ENCODE measurements at regions not wholly inside any gene's neighbourhood (a gene's known extent, or its start where the extent isn't known, plus 50 kb on each side); places are given as distances from the start of the nearest gene placed in this dataset.
"Not testable (repeated sequence)": the region's sequence is repeated elsewhere in the genome, so short reads cannot be mapped to it uniquely, and the experiment has no call there.

GRCh38 chr10:30199376-30200016 is 140.1 kb upstream of the JCAD start:
- H3K4me1 Mint-ChIP-seq (ENCODE audit: low read depth): no peaks in the 10 kb centered on the region
- H3K27ac Mint-ChIP-seq: no peak overlapping the region
- H3K9me3 Mint-ChIP-seq: peaks cover 14% of the 10 kb centered on the region
- peaks cover 20% of the 10 kb centered on the region for H3K27me3 Mint-ChIP-seq (ENCODE audit: insufficient read depth)
- peaks cover 6% of the 10 kb centered on the region; the same call in 1 of the 2 replicates for H3K36me3 Mint-ChIP-seq (ENCODE audit: low read depth)
- TF ChIP-seq CTCF (IDR thresholded peaks at IDR 0.05): no peak
- DNase-seq: no peak
- H3K4me3 Mint-ChIP-seq: no peak overlapping the region

- H3K27me3 Mint-ChIP-seq (ENCODE audit: insufficient read depth): peaks cover 27% of the 10 kb centered on the region
- H3K4me1 Mint-ChIP-seq (ENCODE audit: low read depth): no peaks in the 10 kb centered on the region
- DNase-seq: no peak
- H3K27ac Mint-ChIP-seq: no peak overlapping the region
- H3K36me3 Mint-ChIP-seq (ENCODE audit: low read depth): peaks cover 12% of the 10 kb centered on the region; the same call in 1 of the 2 replicates
- no peak for TF ChIP-seq CTCF (IDR thresholded peaks at IDR 0.05)
- no peak overlapping the region for H3K4me3 Mint-ChIP-seq
- H3K9me3 Mint-ChIP-seq: peaks cover 17% of the 10 kb centered on the region
Observed at GRCh38 chr10:30197186-30197585, 137.8 kb upstream of the JCAD start.

GRCh38 chr10:30196559-30196958 is 137.2 kb upstream of the JCAD start:
- H3K36me3 Mint-ChIP-seq (ENCODE audit: low read depth): peaks cover 12% of the 10 kb centered on the region; the same call in 1 of the 2 replicates
- H3K27ac Mint-ChIP-seq; H3K4me1 Mint-ChIP-seq (ENCODE audit: low read depth); DNase-seq; H3K4me3 Mint-ChIP-seq: not testable (repeated sequence)
- H3K27me3 Mint-ChIP-seq (ENCODE audit: insufficient read depth): peaks cover 33% of the 10 kb centered on the region
- peaks cover 17% of the 10 kb centered on the region for H3K9me3 Mint-ChIP-seq

- no peak for TF ChIP-seq CTCF (IDR thresholded peaks at IDR 0.05)
- DNase-seq: no peak
- H3K27me3 Mint-ChIP-seq (ENCODE audit: insufficient read depth): peaks cover 25% of the 10 kb centered on the region
- H3K9me3 Mint-ChIP-seq: peaks cover 17% of the 10 kb centered on the region
- H3K4me3 Mint-ChIP-seq: no peak overlapping the region
- no peak overlapping the region for H3K27ac Mint-ChIP-seq
- peaks cover 12% of the 10 kb centered on the region for H3K4me1 Mint-ChIP-seq (ENCODE audit: low read depth)
- H3K36me3 Mint-ChIP-seq (ENCODE audit: low read depth): peaks cover 8% of the 10 kb centered on the region; the same call in 1 of the 2 replicates
Observed at GRCh38 chr10:30192846-30193608, 133.6 kb upstream of the JCAD start.

GRCh38 chr10:30190577-30191552 is 131.5 kb upstream of the JCAD start:
- TF ChIP-seq CTCF (IDR thresholded peaks at IDR 0.05): no peak
- H3K27me3 Mint-ChIP-seq (ENCODE audit: insufficient read depth): peaks cover 21% of the 10 kb centered on the region
- peaks cover 8% of the 10 kb centered on the region; the same call in 1 of the 2 replicates for H3K36me3 Mint-ChIP-seq (ENCODE audit: low read depth)
- H3K27ac Mint-ChIP-seq: no peak overlapping the region
- no peak for DNase-seq
- H3K4me1 Mint-ChIP-seq (ENCODE audit: low read depth): peaks cover 30% of the 10 kb centered on the region
- H3K9me3 Mint-ChIP-seq: peaks cover 17% of the 10 kb centered on the region
- H3K4me3 Mint-ChIP-seq: no peak overlapping the region
